ENCODE measurements at regions not wholly inside any gene's neighbourhood (a gene's known extent, or its start where the extent isn't known, plus 50 kb on each side); places are given as distances from the start of the nearest gene placed in this dataset.

GRCh38 chr13:94947392-94947791 lies 235.0 kb upstream of the SOX21 start:
- TF ChIP-seq POLR2A (IDR thresholded peaks at IDR 0.05) = no peak
- no peak for TF ChIP-seq CTCF (IDR thresholded peaks at IDR 0.05)

Measured in esophagus squamous epithelium (tissue), 4 donors.